A549 (cell line): ENCODE measurements at regions not wholly inside any gene's neighbourhood (a gene's known extent, or its start where the extent isn't known, plus 50 kb on each side); places are given as distances from the start of the nearest gene placed in this dataset.

Source experiments
- ATAC-seq, 2 experiments: fragments of 200-7000 bp in 1 of 2; fragments of >200 bp in 1 of 2; cut with Nextera tagmentation in 1 of 2; cut with Tn5 transposase in 1 of 2; 3 replicates each; pipeline versions ENCODE4 v1.8.0 to v1.9.1; 2018 to 2020; ENCODE audit warnings: mild to moderate bottlenecking in 1 of 2, moderate library complexity in 1 of 2
- CTCF ChIA-PET: fragments of 300-600 bp; sonication (Branson Sonifier 250); formaldehyde crosslinking; extraction: SDS; loops from one replicate; lab custom pipeline; 2021; ENCODE audit warnings: antibody characterized with exemption, inconsistent platforms; lab: Yijun Ruan, JAX
- POLR2A ChIA-PET: fragments of 350-600 bp; formaldehyde crosslinking; extraction: SDS; loops from one replicate; lab custom pipeline; 2021; ENCODE audit warnings: antibody characterized with exemption, inconsistent platforms; lab: Yijun Ruan, JAX
- DNase-seq, 2 experiments: peaks; one replicate each; pipeline versions ENCODE4 v3.0.0 to v3.0.0-alpha.2; 2011 to 2016; ENCODE audit warnings: low read depth in 1 of 2, low spot score in 1 of 2
- FAIRE-seq: peaks from 2 replicates; lab custom pipeline; 2011; peaks lifted over from hg19 to GRCh38; lab: Jason Lieb, UNC
- H3K27ac ChIP-seq, 2 experiments: fragments of >200 bp; sonication (Bioruptor Twin); formaldehyde crosslinking; 3 replicates each; pipeline ENCODE4 v1.5.1; 2016 to 2017
- H3K4me1 ChIP-seq: fragments of >200 bp; sonication (Bioruptor Twin); formaldehyde crosslinking; 3 replicates; pipeline ENCODE4 v1.6.1; 2016
- H3K4me2 ChIP-seq: fragments of >200 bp; sonication (Bioruptor Twin); formaldehyde crosslinking; 3 replicates; pipeline ENCODE4 v1.6.1; 2016
- H3K4me3 ChIP-seq: fragments of >200 bp; sonication (Bioruptor Twin); formaldehyde crosslinking; 3 replicates; pipeline ENCODE4 v1.5.1; 2016
- H3K9me3 ChIP-seq: fragments of >200 bp; sonication (Bioruptor Twin); formaldehyde crosslinking; 3 replicates; pipeline ENCODE4 v1.6.1; 2016
- CBX8 ChIP-seq: fragments of 200-600 bp; sonication (generic); IDR thresholded peaks from 2 replicates; pipeline ENCODE4 v1.6.1; 2016
- CHD2 ChIP-seq: fragments of 150-350 bp; IDR thresholded peaks from 2 replicates; pipeline ENCODE4 v1.6.1; 2014; ENCODE audit warnings: low read length; ENCODE audit not compliant: partially characterized antibody
- CHD4 ChIP-seq: fragments of 200-600 bp; sonication (generic); IDR thresholded peaks from 2 replicates; pipeline ENCODE4 v1.6.1; 2016; ENCODE audit warnings: antibody characterized with exemption, mild to moderate bottlenecking, borderline replicate concordance
- EP300 ChIP-seq, 2 experiments: fragments of >200 bp; sonication (Bioruptor Twin); formaldehyde crosslinking; IDR thresholded peaks; 2 replicates in 1 of 2; 3 replicates in 1 of 2; pipeline ENCODE4 v1.6.1; 2016 to 2017
- FOXS1 ChIP-seq: fragments of 250-450 bp; sonication (Bioruptor Pico); IDR thresholded peaks from 2 replicates; pipeline ENCODE4 v1.5.0; 2020; ENCODE audit warnings: mild to moderate bottlenecking, moderate library complexity
- HEYL ChIP-seq: fragments of 250-450 bp; sonication (Bioruptor Pico); IDR thresholded peaks from 2 replicates; pipeline ENCODE4 v1.8.0; 2021; ENCODE audit warnings: mild to moderate bottlenecking, moderate library complexity
- HOXB13 ChIP-seq: fragments of 250-450 bp; sonication (Bioruptor Pico); IDR thresholded peaks from 2 replicates; pipeline ENCODE4 v1.5.0; 2020; ENCODE audit warnings: low read depth, mild to moderate bottlenecking, moderate library complexity
- KDM1A ChIP-seq: fragments of 200-600 bp; sonication (generic); IDR thresholded peaks from 2 replicates; pipeline ENCODE4 v1.6.1; 2016; ENCODE audit warnings: low read depth, mild to moderate bottlenecking
- KDM5A ChIP-seq: fragments of 200-600 bp; sonication (generic); IDR thresholded peaks from 2 replicates; pipeline ENCODE4 v1.6.1; 2016; ENCODE audit warnings: antibody characterized with exemption, mild to moderate bottlenecking
- MAFK ChIP-seq: fragments of 450-650 bp; IDR thresholded peaks from 2 replicates; pipeline ENCODE4 v1.6.1; 2014; ENCODE audit not compliant: partially characterized antibody
- MYC ChIP-seq: IDR thresholded peaks from 2 replicates; pipeline ENCODE4 v1.6.1; 2012; ENCODE audit warnings: mild to moderate bottlenecking, inconsistent platforms, low read length, improper control_type of control experiment, borderline replicate concordance
- NFE2L2 ChIP-seq: fragments of 150-350 bp; conservative IDR thresholded peaks from 2 replicates; pipeline ENCODE4 v1.6.1; 2014; ENCODE audit warnings: low read length
- PHF8 ChIP-seq: fragments of 200-600 bp; sonication (generic); IDR thresholded peaks from 2 replicates; pipeline ENCODE4 v1.6.1; 2016; ENCODE audit warnings: low read depth, mild to moderate bottlenecking, antibody characterized with exemption, moderate library complexity, borderline replicate concordance
- POLR2A ChIP-seq: IDR thresholded peaks from 2 replicates; pipeline ENCODE4 v1.6.1; 2012; ENCODE audit warnings: mild to moderate bottlenecking, low read length
- RAD21 ChIP-seq, 2 experiments: fragments of >200 bp in 1 of 2; sonication (Bioruptor Twin) in 1 of 2; formaldehyde crosslinking in 1 of 2; IDR thresholded peaks in 1 of 2; conservative IDR thresholded peaks in 1 of 2; 2 replicates in 1 of 2; 3 replicates in 1 of 2; pipeline ENCODE4 v1.6.1; 2012 to 2018; ENCODE audit warnings: inconsistent platforms in 1 of 2
- RARB ChIP-seq: fragments of 250-450 bp; sonication (Bioruptor Pico); IDR thresholded peaks from 2 replicates; pipeline ENCODE4 v1.8.0; 2021; ENCODE audit warnings: mild to moderate bottlenecking, moderate library complexity
- SMC3 ChIP-seq: fragments of >200 bp; sonication (Bioruptor Twin); formaldehyde crosslinking; IDR thresholded peaks from 3 replicates; pipeline ENCODE4 v1.6.1; 2018; ENCODE audit warnings: inconsistent platforms
- SREBF2 ChIP-seq: fragments of 450-650 bp; IDR thresholded peaks from 2 replicates; pipeline ENCODE4 v1.6.1; 2014; ENCODE audit warnings: mild to moderate bottlenecking, moderate library complexity
- WGBS: methylation state at CpG from one replicate; pipeline ENCODE4 v1.1.6; 2017; ENCODE audit errors: missing lambda C conversion rate; 5-methylcytosine and 5-hydroxymethylcytosine counted together
- TF ChIP-seq, protein P1 (sequence below): fragments of >200 bp; sonication (Bioruptor Twin); formaldehyde crosslinking; IDR thresholded peaks from 3 replicates; pipeline ENCODE4 v1.6.1; 2016
- TF ChIP-seq, protein P2 (sequence below): fragments of >200 bp; sonication (Bioruptor Twin); formaldehyde crosslinking; IDR thresholded peaks from 3 replicates; pipeline ENCODE4 v1.5.1; 2016
- TF ChIP-seq, protein P3 (sequence below): fragments of 200-600 bp; sonication (generic); IDR thresholded peaks from 2 replicates; pipeline ENCODE4 v1.6.1; 2016; ENCODE audit warnings: antibody characterized with exemption, mild to moderate bottlenecking, moderate library complexity

DNA sequence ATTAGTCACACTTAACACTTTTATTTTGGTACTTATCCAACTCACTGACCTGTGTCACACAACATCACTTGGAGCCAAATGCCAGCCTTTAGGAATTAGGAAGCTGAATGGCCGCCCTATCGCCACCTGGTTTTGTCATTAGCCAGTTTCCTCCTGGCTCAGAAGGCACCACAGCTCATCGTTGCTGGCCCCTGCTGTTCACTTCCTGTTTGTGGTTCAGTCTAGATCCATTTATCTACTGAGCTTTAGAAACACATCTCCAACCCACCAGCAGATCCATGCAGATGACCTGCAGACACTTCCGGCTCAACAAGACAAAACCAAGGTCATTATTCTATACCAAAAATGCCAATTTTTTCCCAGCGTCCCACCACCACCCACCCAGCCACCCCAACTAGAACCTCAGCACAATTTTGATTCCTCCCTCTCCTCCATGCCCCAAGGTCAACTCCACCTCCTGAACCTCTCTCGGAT is 193.5 kb upstream of the NEBL start:
- FAIRE-seq (no peak), ATAC-seq (no peak), DNase-seq (no peak)
- WGBS: 86% methylated on average over 6 of the region's 6 CpGs
- Histone ChIP-seq H3K4me2 (no peak overlapping the region), H3K4me3 (no peak overlapping the region), H3K4me1 (peaks cover 24% of the 10 kb centered on the region), H3K9me3 (no peaks in the 10 kb centered on the region), H3K27ac (no peak overlapping the region)
- POLR2A ChIA-PET: no interaction called here
- TF ChIP-seq, protein P1, sequence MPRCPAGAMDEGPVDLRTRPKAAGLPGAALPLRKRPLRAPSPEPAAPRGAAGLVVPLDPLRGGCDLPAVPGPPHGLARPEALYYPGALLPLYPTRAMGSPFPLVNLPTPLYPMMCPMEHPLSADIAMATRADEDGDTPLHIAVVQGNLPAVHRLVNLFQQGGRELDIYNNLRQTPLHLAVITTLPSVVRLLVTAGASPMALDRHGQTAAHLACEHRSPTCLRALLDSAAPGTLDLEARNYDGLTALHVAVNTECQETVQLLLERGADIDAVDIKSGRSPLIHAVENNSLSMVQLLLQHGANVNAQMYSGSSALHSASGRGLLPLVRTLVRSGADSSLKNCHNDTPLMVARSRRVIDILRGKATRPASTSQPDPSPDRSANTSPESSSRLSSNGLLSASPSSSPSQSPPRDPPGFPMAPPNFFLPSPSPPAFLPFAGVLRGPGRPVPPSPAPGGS: no peak
- TF ChIP-seq CHD2 (no peak), RARB (no peak), MAFK (no peak), CHD4 (no peak), MYC (no peak), SMC3 (no peak), KDM5A (no peak), PHF8 (no peak), CBX8 (no peak), SREBF2 (no peak)
- CTCF ChIA-PET: interaction anchor here (1.5 to 5.3 kb wide), 4 partner anchors 12 to 179 kb away, joined by 5 to 30 read pairs (median 13); no protein-coding TSS in a partner anchor

DNA sequence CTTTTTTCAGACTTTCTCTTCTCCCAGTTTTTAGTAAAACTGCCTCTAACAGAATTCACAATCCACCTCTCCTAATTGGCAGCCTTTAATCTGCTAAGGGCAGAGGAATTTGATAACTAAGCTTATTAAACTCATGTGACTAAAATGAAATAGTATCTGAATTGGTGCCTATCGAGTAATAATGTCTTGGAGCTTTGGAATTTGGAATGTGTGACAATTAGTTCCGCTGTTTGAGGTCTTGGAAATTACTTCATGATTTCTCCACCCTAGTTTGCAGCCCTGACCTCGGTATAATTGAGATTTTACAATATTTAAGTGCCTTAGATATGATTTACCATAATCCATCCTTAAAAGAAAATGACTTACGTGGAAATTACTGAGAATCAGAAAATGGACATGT is 190.4 kb upstream of the NEBL start:
- ATAC-seq (no peak), FAIRE-seq (no peak), DNase-seq (no peak)
- ChIA-PET POLR2A (no interaction called here), CTCF (interaction anchor here (0.8 to 5.3 kb wide), 4 partner anchors 9 to 186 kb away, joined by 3 to 18 read pairs (median 4); no protein-coding TSS in a partner anchor)
- no peak for TF ChIP-seq POLR2A
- TF ChIP-seq EP300 (IDR thresholded peaks at IDR 0.05): no peak
- TF ChIP-seq HOXB13 (CRISPR knock-in tag): no peak
- no peak for TF ChIP-seq KDM5A
- TF ChIP-seq, protein P2, sequence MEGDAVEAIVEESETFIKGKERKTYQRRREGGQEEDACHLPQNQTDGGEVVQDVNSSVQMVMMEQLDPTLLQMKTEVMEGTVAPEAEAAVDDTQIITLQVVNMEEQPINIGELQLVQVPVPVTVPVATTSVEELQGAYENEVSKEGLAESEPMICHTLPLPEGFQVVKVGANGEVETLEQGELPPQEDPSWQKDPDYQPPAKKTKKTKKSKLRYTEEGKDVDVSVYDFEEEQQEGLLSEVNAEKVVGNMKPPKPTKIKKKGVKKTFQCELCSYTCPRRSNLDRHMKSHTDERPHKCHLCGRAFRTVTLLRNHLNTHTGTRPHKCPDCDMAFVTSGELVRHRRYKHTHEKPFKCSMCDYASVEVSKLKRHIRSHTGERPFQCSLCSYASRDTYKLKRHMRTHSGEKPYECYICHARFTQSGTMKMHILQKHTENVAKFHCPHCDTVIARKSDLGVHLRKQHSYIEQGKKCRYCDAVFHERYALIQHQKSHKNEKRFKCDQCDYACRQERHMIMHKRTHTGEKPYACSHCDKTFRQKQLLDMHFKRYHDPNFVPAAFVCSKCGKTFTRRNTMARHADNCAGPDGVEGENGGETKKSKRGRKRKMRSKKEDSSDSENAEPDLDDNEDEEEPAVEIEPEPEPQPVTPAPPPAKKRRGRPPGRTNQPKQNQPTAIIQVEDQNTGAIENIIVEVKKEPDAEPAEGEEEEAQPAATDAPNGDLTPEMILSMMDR: no peak
- TF ChIP-seq NFE2L2: no peak
- TF ChIP-seq HEYL (CRISPR knock-in tag): no peak
- TF ChIP-seq, protein P3, sequence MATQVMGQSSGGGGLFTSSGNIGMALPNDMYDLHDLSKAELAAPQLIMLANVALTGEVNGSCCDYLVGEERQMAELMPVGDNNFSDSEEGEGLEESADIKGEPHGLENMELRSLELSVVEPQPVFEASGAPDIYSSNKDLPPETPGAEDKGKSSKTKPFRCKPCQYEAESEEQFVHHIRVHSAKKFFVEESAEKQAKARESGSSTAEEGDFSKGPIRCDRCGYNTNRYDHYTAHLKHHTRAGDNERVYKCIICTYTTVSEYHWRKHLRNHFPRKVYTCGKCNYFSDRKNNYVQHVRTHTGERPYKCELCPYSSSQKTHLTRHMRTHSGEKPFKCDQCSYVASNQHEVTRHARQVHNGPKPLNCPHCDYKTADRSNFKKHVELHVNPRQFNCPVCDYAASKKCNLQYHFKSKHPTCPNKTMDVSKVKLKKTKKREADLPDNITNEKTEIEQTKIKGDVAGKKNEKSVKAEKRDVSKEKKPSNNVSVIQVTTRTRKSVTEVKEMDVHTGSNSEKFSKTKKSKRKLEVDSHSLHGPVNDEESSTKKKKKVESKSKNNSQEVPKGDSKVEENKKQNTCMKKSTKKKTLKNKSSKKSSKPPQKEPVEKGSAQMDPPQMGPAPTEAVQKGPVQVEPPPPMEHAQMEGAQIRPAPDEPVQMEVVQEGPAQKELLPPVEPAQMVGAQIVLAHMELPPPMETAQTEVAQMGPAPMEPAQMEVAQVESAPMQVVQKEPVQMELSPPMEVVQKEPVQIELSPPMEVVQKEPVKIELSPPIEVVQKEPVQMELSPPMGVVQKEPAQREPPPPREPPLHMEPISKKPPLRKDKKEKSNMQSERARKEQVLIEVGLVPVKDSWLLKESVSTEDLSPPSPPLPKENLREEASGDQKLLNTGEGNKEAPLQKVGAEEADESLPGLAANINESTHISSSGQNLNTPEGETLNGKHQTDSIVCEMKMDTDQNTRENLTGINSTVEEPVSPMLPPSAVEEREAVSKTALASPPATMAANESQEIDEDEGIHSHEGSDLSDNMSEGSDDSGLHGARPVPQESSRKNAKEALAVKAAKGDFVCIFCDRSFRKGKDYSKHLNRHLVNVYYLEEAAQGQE: no peak
- H3K4me1 ChIP-seq: peaks cover 19% of the 10 kb centered on the region
- no peaks in the 10 kb centered on the region for H3K9me3 ChIP-seq
- H3K4me3 ChIP-seq: no peak overlapping the region
- H3K27ac ChIP-seq: no peak overlapping the region
- H3K4me2 ChIP-seq: no peak overlapping the region
- 79% methylated on average over 4 of the region's 4 CpGs for WGBS

DNA sequence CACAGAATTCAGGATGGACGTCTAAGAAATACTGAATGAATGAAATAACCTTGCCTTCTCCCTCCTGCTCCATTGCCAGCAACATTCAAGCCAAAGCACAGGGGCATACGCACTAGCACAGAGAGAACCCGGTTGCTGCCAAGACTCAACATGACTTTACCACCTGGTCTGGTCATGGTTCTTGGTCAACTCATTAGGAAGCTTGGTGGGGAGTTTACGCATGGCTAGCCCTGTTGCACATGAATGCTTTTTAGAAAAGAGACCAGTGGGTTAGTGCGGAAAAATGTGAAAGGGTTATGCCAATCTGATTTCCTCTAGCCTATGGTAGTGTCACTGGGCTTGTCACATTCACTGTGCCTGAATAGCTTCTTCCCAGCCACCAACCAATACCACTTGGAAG is 187.6 kb upstream of the NEBL start:
- ChIA-PET CTCF (interaction anchor here (1.3 kb wide), 1 partner anchor 412 kb away, joined by 3 read pairs; no protein-coding TSS in a partner anchor), POLR2A (no interaction called here)
- Histone ChIP-seq H3K27ac (no peak overlapping the region; a peak in 1 of 6 replicates), H3K9me3 (no peaks in the 10 kb centered on the region), H3K4me2 (no peak overlapping the region), H3K4me1 (peaks cover 24% of the 10 kb centered on the region; the same call in 2 of the 3 replicates), H3K4me3 (no peak overlapping the region)
- ATAC-seq: no peak
- FAIRE-seq: no peak
- no peak for DNase-seq
- 87% methylated on average over 5 of the region's 5 CpGs for WGBS
- TF ChIP-seq FOXS1 (CRISPR knock-in tag) (no peak), RAD21 (conservative IDR thresholded peaks at IDR 0.05 in 1 of 2, IDR thresholded peaks at IDR 0.05 in 1 of 2) (no peak), KDM1A (no peak), RARB (no peak)
- TF ChIP-seq, protein P1: no peak
- TF ChIP-seq, protein P3: no peak
